GM18861 (cell line): ENCODE measurements at regions not wholly inside any gene's neighbourhood (a gene's known extent, or its start where the extent isn't known, plus 50 kb on each side); places are given as distances from the start of the nearest gene placed in this dataset.

ENCODE experiments used
- ATAC-seq: cut with Tn5 transposase; IDR thresholded peaks from one replicate; pipeline ENCODE4 v1.9.1; 2021; ENCODE audit not compliant: unreplicated experiment

GRCh38 chr14:35222324-35222723, 69.9 kb upstream of the PSMA6 start:
- ATAC-seq = no peak

GRCh38 chr14:35222872-35223466, 69.2 kb upstream of the PSMA6 start:
- no peak for ATAC-seq

- no peak for ATAC-seq
Measured at GRCh38 chr14:35223927-35224326, 68.3 kb upstream of the PSMA6 start.

GRCh38 chr14:35224615-35225014, 67.6 kb upstream of the PSMA6 start:
- ATAC-seq = no peak

- no peak for ATAC-seq
Measured at GRCh38 chr14:35229084-35229791, 62.9 kb upstream of the PSMA6 start.

GRCh38 chr14:35229792-35230089, 62.4 kb upstream of the PSMA6 start:
- ATAC-seq = no peak

GRCh38 chr14:35231207-35231760, 60.9 kb upstream of the PSMA6 start:
- no peak for ATAC-seq

GRCh38 chr14:35234012-35234805, 58.0 kb upstream of the PSMA6 start:
- no peak for ATAC-seq

GRCh38 chr14:35235840-35236239, 56.3 kb upstream of the PSMA6 start:
- ATAC-seq = no peak

GRCh38 chr14:35236806-35237205, 55.4 kb upstream of the PSMA6 start:
- ATAC-seq = no peak

- no peak for ATAC-seq
Measured at GRCh38 chr14:35240231-35240630, 52.0 kb upstream of the PSMA6 start.
